HG03064 (cell line): ENCODE measurements at regions not wholly inside any gene's neighbourhood (a gene's known extent, or its start where the extent isn't known, plus 50 kb on each side); places are given as distances from the start of the nearest gene placed in this dataset.

Experiments
- ATAC-seq: cut with Tn5 transposase; IDR thresholded peaks from one replicate; pipeline ENCODE4 v1.9.1; 2021; ENCODE audit warnings: low read depth; ENCODE audit not compliant: unreplicated experiment

GRCh38 chr1:219020846-219021245 is 152.8 kb upstream of the LYPLAL1 start:
- no peak for ATAC-seq

GRCh38 chr1:219027146-219027673 is 146.5 kb upstream of the LYPLAL1 start:
- no peak for ATAC-seq

GRCh38 chr1:219031809-219032208 is 141.9 kb upstream of the LYPLAL1 start:
- no peak for ATAC-seq

- no peak for ATAC-seq
These were observed 135.3 kb upstream of the LYPLAL1 start for GRCh38 chr1:219038398-219038797.

GRCh38 chr1:219039017-219039681 is 134.5 kb upstream of the LYPLAL1 start:
- no peak for ATAC-seq

- no peak for ATAC-seq
These were observed 134.0 kb upstream of the LYPLAL1 start for GRCh38 chr1:219039682-219040154.

- ATAC-seq: no peak
These were observed 133.4 kb upstream of the LYPLAL1 start for GRCh38 chr1:219040291-219040690.

GRCh38 chr1:219041141-219041540 is 132.5 kb upstream of the LYPLAL1 start:
- ATAC-seq: no peak

GRCh38 chr1:219041818-219042217 is 131.9 kb upstream of the LYPLAL1 start:
- no peak for ATAC-seq

GRCh38 chr1:219042769-219043168 is 130.9 kb upstream of the LYPLAL1 start:
- ATAC-seq: no peak

GRCh38 chr1:219045246-219045645 is 128.4 kb upstream of the LYPLAL1 start:
- ATAC-seq: no peak

- ATAC-seq: no peak
These were observed 124.2 kb upstream of the LYPLAL1 start for GRCh38 chr1:219049501-219049900.

- ATAC-seq: no peak
These were observed 123.4 kb upstream of the LYPLAL1 start for GRCh38 chr1:219050086-219050821.

- ATAC-seq: no peak
These were observed 122.9 kb upstream of the LYPLAL1 start for GRCh38 chr1:219050822-219051125.

GRCh38 chr1:219051547-219051946 is 122.1 kb upstream of the LYPLAL1 start:
- ATAC-seq: no peak

GRCh38 chr1:219058891-219059820 is 114.5 kb upstream of the LYPLAL1 start:
- ATAC-seq: no peak

GRCh38 chr1:219060798-219061197 is 112.9 kb upstream of the LYPLAL1 start:
- ATAC-seq: no peak

GRCh38 chr1:219062161-219062560 is 111.5 kb upstream of the LYPLAL1 start:
- ATAC-seq: no peak

- no peak for ATAC-seq
These were observed 107.6 kb upstream of the LYPLAL1 start for GRCh38 chr1:219066098-219066497.

- no peak for ATAC-seq
These were observed 106.9 kb upstream of the LYPLAL1 start for GRCh38 chr1:219066631-219067349.
